Tibial nerve (tissue), 4 donors: ENCODE measurements at regions not wholly inside any gene's neighbourhood (a gene's known extent, or its start where the extent isn't known, plus 50 kb on each side); places are given as distances from the start of the nearest gene placed in this dataset.

ENCODE experiments used
- EP300 ChIP-seq, 2 donors: sonication (generic); formaldehyde crosslinking; IDR thresholded peaks; one replicate each; pipeline ENCODE4 v1.6.1; 2017; ENCODE audit warnings: antibody characterized with exemption in 2 of 2, mild to moderate bottlenecking in 1 of 2
- POLR2A ChIP-seq, 2 donors: fragments of 450-650 bp; IDR thresholded peaks; one replicate each; pipeline ENCODE4 v1.6.1; 2017; ENCODE audit warnings: antibody characterized with exemption in 2 of 2, mild to moderate bottlenecking in 2 of 2, moderate library complexity in 2 of 2
- TF ChIP-seq, protein P1 (sequence below), 5 experiments: fragments of 200-600 bp in 3 of 5; fragments of 450-650 bp in 2 of 5; sonication (generic) in 3 of 5; IDR thresholded peaks; one replicate each; pipeline ENCODE4 v1.5.1; 2016 to 2019; ENCODE audit warnings: antibody characterized with exemption in 5 of 5, mild to moderate bottlenecking in 3 of 5, moderate library complexity in 2 of 5

DNA sequence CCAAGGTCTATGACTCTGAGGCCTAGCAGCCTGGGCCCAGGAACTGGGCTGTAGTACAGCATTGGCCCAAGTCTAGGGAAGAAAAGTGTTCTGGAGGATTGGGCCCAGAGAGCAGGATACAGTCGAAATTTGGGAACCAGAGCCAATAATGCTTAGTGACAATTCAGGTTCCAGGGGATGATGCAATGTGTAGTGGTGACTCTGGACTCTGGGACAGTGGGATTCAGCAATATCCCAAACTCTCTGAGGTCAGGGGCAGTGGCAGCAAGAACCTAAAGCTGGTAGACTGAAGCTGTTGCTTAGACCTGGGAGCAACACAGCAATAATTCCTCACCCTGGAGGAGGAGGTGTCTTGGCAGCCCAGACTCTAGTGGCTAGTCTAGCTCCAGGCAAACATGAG, 545.5 kb upstream of the ARGLU1 start:
- TF ChIP-seq, protein P1, sequence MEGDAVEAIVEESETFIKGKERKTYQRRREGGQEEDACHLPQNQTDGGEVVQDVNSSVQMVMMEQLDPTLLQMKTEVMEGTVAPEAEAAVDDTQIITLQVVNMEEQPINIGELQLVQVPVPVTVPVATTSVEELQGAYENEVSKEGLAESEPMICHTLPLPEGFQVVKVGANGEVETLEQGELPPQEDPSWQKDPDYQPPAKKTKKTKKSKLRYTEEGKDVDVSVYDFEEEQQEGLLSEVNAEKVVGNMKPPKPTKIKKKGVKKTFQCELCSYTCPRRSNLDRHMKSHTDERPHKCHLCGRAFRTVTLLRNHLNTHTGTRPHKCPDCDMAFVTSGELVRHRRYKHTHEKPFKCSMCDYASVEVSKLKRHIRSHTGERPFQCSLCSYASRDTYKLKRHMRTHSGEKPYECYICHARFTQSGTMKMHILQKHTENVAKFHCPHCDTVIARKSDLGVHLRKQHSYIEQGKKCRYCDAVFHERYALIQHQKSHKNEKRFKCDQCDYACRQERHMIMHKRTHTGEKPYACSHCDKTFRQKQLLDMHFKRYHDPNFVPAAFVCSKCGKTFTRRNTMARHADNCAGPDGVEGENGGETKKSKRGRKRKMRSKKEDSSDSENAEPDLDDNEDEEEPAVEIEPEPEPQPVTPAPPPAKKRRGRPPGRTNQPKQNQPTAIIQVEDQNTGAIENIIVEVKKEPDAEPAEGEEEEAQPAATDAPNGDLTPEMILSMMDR (IDR thresholded peaks at IDR 0.05): no peak
- TF ChIP-seq POLR2A (IDR thresholded peaks at IDR 0.05) (no peak), EP300 (IDR thresholded peaks at IDR 0.05) (no peak)
